HepG2 (cell line): ENCODE measurements at regions not wholly inside any gene's neighbourhood (a gene's known extent, or its start where the extent isn't known, plus 50 kb on each side); places are given as distances from the start of the nearest gene placed in this dataset.

Source experiments
- ATAC-seq: fragments of 200-7000 bp; cut with Tn5 transposase; 3 replicates; pipeline ENCODE4 v1.9.1; 2020; ENCODE audit warnings: mild to moderate bottlenecking, moderate library complexity
- BruUV-seq: library from RNA; stranded (reverse); fragments of 400-500 nt; replicated peaks from 2 replicates; lab custom pipeline; 2021; lab: Mats Ljungman, UMichigan
- CTCF ChIA-PET: fragments of 300-600 bp; formaldehyde crosslinking; extraction: SDS; loops from one replicate; lab custom pipeline; 2021; ENCODE audit warnings: low total read pairs, inconsistent platforms, low intra/inter-chr PET ratio; lab: Yijun Ruan, JAX
- POLR2A ChIA-PET: fragments of 350-600 bp; sonication (Branson Sonifier 250); formaldehyde crosslinking; loops from one replicate; lab custom pipeline; 2020; ENCODE audit warnings: antibody characterized with exemption, inconsistent platforms; lab: Yijun Ruan, JAX
- DNase-seq: peaks from one replicate; pipeline ENCODE4 v3.0.0-alpha.2; 2015; ENCODE audit warnings: low spot score
- FAIRE-seq: peaks from 3 replicates; lab custom pipeline; 2011; peaks lifted over from hg19 to GRCh38; lab: Jason Lieb, UNC
- H2AFZ ChIP-seq: one replicate; pipeline ENCODE4 v1.6.1; 2011; ENCODE audit warnings: low read length, inconsistent platforms
- H3K27ac ChIP-seq: fragments of 300-600 bp; 3 replicates; pipeline ENCODE4 v1.8.0; 2011; ENCODE audit warnings: mixed run types, mild to moderate bottlenecking, mixed read lengths, low read length, inconsistent platforms; ENCODE audit not compliant: insufficient read depth; ENCODE audit errors: extremely low read length
- H3K27me3 ChIP-seq, 2 experiments: fragments of 200-600 bp in 1 of 2; 2 replicates in 1 of 2; 3 replicates in 1 of 2; pipeline versions ENCODE4 v1.6.0 to v1.8.0; 2011; ENCODE audit warnings: low read length in 2 of 2, mild to moderate bottlenecking in 2 of 2, moderate library complexity in 2 of 2, inconsistent platforms in 1 of 2; ENCODE audit not compliant: insufficient read depth in 2 of 2, control insufficient read depth in 1 of 2
- H3K36me3 ChIP-seq, 2 experiments: fragments of 200-600 bp in 1 of 2; replicated peaks in 1 of 2; 2 replicates in 1 of 2; 3 replicates in 1 of 2; pipeline versions ENCODE4 v1.5.1 to v1.8.0; 2011; ENCODE audit warnings: low read length in 2 of 2, inconsistent platforms in 1 of 2; ENCODE audit not compliant: insufficient read depth in 2 of 2, control insufficient read depth in 1 of 2
- H3K4me1 ChIP-seq: 2 replicates; pipeline ENCODE4 v1.5.1; 2012; ENCODE audit warnings: low read length, inconsistent platforms; ENCODE audit not compliant: insufficient read depth
- H3K4me2 ChIP-seq: 2 replicates; pipeline ENCODE4 v1.6.0; 2011; ENCODE audit warnings: low read depth, low read length, inconsistent platforms
- H3K4me3 ChIP-seq, 3 experiments: fragments of 200-600 bp in 1 of 3; sonication (generic), shearing (Covaris generic) in 1 of 3; replicated peaks in 1 of 3; 2 replicates each; pipeline ENCODE4 v1.5.1; 2011 to 2016; ENCODE audit warnings: low read length in 3 of 3, inconsistent platforms in 2 of 3, low read depth in 2 of 3, mild to moderate bottlenecking in 2 of 3, control low read depth in 1 of 3, mixed read lengths in 1 of 3; ENCODE audit not compliant: insufficient read depth in 1 of 3
- H3K79me2 ChIP-seq: one replicate; pipeline ENCODE4 v1.6.1; 2011; ENCODE audit warnings: low read length, inconsistent platforms; ENCODE audit not compliant: insufficient read depth
- H3K9ac ChIP-seq: 2 replicates; pipeline ENCODE4 v1.6.0; 2011; ENCODE audit warnings: mild to moderate bottlenecking, low read depth, low read length, inconsistent platforms; ENCODE audit not compliant: insufficient read depth
- H3K9me3 ChIP-seq: 2 replicates; pipeline ENCODE4 v1.5.1; 2012; ENCODE audit warnings: mild to moderate bottlenecking, low read length
- H4K20me1 ChIP-seq: 2 replicates; pipeline ENCODE4 v1.6.0; 2011; ENCODE audit warnings: inconsistent platforms, mild to moderate bottlenecking, low read length, moderate library complexity; ENCODE audit not compliant: insufficient read depth
- CAMTA2 ChIP-seq: sonication (generic); formaldehyde crosslinking; IDR thresholded peaks from 2 replicates; pipeline ENCODE4 v1.4.0; 2020; ENCODE audit warnings: mild to moderate bottlenecking, missing genetic modification reagents, borderline replicate concordance
- DMAP1 ChIP-seq: IDR thresholded peaks from 2 replicates; pipeline ENCODE4 v1.6.1; 2016
- JARID2 ChIP-seq: sonication (generic); formaldehyde crosslinking; IDR thresholded peaks from 2 replicates; pipeline ENCODE4 v1.8.1; 2023; ENCODE audit warnings: missing genetic modification reagents, inconsistent platforms; ENCODE audit not compliant: insufficient replicate concordance
- LCORL ChIP-seq, 2 experiments: fragments of 450-650 bp in 1 of 2; sonication (generic) in 1 of 2; formaldehyde crosslinking in 1 of 2; IDR thresholded peaks; 2 replicates each; pipeline versions ENCODE4 v1.5.0 to v1.6.1; 2017 to 2020; ENCODE audit warnings: antibody characterized with exemption in 1 of 2, missing genetic modification reagents in 1 of 2
- MATR3 ChIP-seq: sonication (generic); formaldehyde crosslinking; IDR thresholded peaks from 2 replicates; pipeline ENCODE4 v1.4.0; 2020; ENCODE audit warnings: missing genetic modification reagents
- ZNF24 ChIP-seq: fragments of 450-650 bp; IDR thresholded peaks from 2 replicates; pipeline ENCODE4 v1.6.1; 2017; ENCODE audit warnings: antibody characterized with exemption, mild to moderate bottlenecking
- ZNF280D ChIP-seq: sonication (generic); formaldehyde crosslinking; IDR thresholded peaks from 2 replicates; pipeline ENCODE4 v1.5.1; 2020; ENCODE audit warnings: mild to moderate bottlenecking, missing genetic modification reagents
- ZNF331 ChIP-seq: sonication (generic); formaldehyde crosslinking; IDR thresholded peaks from 2 replicates; pipeline ENCODE4 v1.4.0; 2020; ENCODE audit warnings: missing genetic modification reagents
- ZNF343 ChIP-seq: sonication (generic); formaldehyde crosslinking; IDR thresholded peaks from 2 replicates; pipeline ENCODE4 v1.4.0; 2020; ENCODE audit warnings: mild to moderate bottlenecking, missing genetic modification reagents
- ZNF687 ChIP-seq: sonication (generic); formaldehyde crosslinking; IDR thresholded peaks from 2 replicates; pipeline ENCODE4 v1.5.1; 2020; ENCODE audit warnings: mild to moderate bottlenecking, missing genetic modification reagents, moderate library complexity
- WGBS: methylation state at CpG from one replicate; pipeline ENCODE4 v1.1.6; 2017; ENCODE audit warnings: low lambda C conversion rate; 5-methylcytosine and 5-hydroxymethylcytosine counted together
- in situ Hi-C: cut with HindIII; loops from 2 replicates; pipeline ENCODE4 v1.10.0; 2017; ENCODE audit warnings: low pct_unique_long_range_greater_than_20kb; ENCODE audit not compliant: extremely low pct_ligation_motif_present
- intact Hi-C: fragments of 100-400 bp; cut with micrococcal nuclease; formaldehyde crosslinking; loops from one replicate; pipeline ENCODE4 v1.10.0; 2022; ENCODE audit not compliant: unreplicated experiment

DNA sequence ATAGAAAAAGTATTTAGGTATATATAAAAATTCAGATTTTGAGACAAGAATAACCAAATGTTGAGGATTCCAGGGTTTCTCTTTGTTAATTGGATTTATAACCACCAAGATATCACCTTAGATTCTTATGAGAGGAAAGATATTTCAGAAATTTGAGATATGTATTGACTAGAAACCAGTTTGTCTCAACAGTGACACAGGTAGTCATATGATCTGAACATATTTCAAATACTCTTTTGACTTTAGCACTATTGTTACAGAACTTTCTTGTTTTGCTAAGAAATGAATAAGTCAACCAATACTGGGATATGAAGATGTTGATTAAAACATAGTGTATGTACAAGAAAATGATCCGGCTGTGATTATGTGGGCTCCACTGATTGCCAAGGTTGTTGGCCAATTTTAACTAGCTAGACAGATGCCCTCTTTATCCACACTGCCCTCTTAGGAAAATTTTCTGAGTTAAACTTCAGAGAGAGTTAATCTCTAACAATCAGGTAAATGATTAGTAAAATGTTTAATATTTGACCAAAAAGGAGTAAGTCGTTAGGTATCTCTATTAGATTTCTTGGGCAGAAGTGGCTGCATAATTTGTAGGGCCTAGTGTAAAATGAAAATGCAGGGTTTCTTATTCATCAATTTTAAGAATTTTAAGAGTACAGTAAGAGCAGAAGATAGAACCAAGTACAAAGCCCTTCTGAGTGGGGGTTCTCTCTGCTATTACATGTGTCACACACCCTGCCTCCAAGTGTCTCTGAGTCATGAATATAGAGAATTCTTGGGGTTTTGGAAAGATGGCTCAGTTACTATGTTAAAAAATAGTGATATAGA, 376.0 kb downstream of the TFEC start:
- TF ChIP-seq ZNF280D (CRISPR knock-in tag) (no peak), ZNF24 (no peak)
- TF ChIP-seq, all 625 proteins: peak for 0
- Histone ChIP-seq H3K4me1 (peaks cover 21% of the 10 kb centered on the region), H3K27me3 (no peaks in the 10 kb centered on the region), H3K27ac (no peak overlapping the region), H3K9ac (no peak overlapping the region), H3K4me3 (no peak overlapping the region), H3K79me2 (no peaks in the 10 kb centered on the region), H3K36me3 (no peaks in the 10 kb centered on the region), H2AFZ (no peak overlapping the region), H3K4me2 (no peak overlapping the region), H4K20me1 (no peaks in the 10 kb centered on the region), H3K9me3 (no peaks in the 10 kb centered on the region)
- ChIA-PET POLR2A (no interaction called here), CTCF (no interaction called here)
- intact Hi-C loops = no loop called here
- DNase-seq = no peak
- ATAC-seq = no peak
- BruUV-seq = no TSS peak
- FAIRE-seq = no peak
- in situ Hi-C loops = no loop called here
- WGBS = 2% methylated on average over 2 of the region's 2 CpGs

GRCh38 chr7:115649429-115649828, 381.1 kb downstream of the TFEC start:
- no TSS peak for BruUV-seq
- CTCF ChIA-PET = no interaction called here
- Histone ChIP-seq H3K4me3 (no peak overlapping the region), H3K4me1 (peaks cover 1% of the 10 kb centered on the region; the same call in 1 of the 2 replicates), H3K9ac (no peak overlapping the region), H3K36me3 (no peaks in the 10 kb centered on the region), H2AFZ (no peak overlapping the region), H3K27ac (no peak overlapping the region), H4K20me1 (no peaks in the 10 kb centered on the region), H3K4me2 (no peak overlapping the region), H3K27me3 (no peaks in the 10 kb centered on the region), H3K79me2 (no peaks in the 10 kb centered on the region), H3K9me3 (no peaks in the 10 kb centered on the region)
- DNase-seq (no peak), FAIRE-seq (no peak), ATAC-seq (no peak)
- intact Hi-C loops (no loop called here), in situ Hi-C loops (no loop called here)
- POLR2A ChIA-PET = no interaction called here
- TF ChIP-seq MATR3 (CRISPR knock-in tag) (no peak), ZNF331 (CRISPR knock-in tag) (no peak), LCORL (IDR thresholded peaks at IDR 0.05) (no peak), LCORL (CRISPR knock-in tag; IDR thresholded peaks at IDR 0.05) (no peak), JARID2 (CRISPR knock-in tag) (no peak), CAMTA2 (CRISPR knock-in tag) (no peak), ZNF343 (CRISPR knock-in tag) (no peak), ZNF687 (CRISPR knock-in tag) (no peak), DMAP1 (no peak)
